SU-DHL-6 (cell line): ENCODE measurements at regions not wholly inside any gene's neighbourhood (a gene's known extent, or its start where the extent isn't known, plus 50 kb on each side); places are given as distances from the start of the nearest gene placed in this dataset.

Source experiments
- H2AFZ ChIP-seq: fragments of 200-600 bp; sonication (generic); 2 replicates; pipeline ENCODE4 v1.6.1; 2014; ENCODE audit warnings: low read depth, mild to moderate bottlenecking, moderate library complexity, mixed read lengths, antibody characterized with exemption, low read length; ENCODE audit not compliant: severe bottlenecking
- H3F3A ChIP-seq: fragments of 200-600 bp; shearing (Covaris generic); 2 replicates; pipeline ENCODE4 v1.6.0; 2016; ENCODE audit warnings: antibody characterized with exemption, mild to moderate bottlenecking; ENCODE audit not compliant: insufficient read depth
- H3K27ac ChIP-seq: fragments of 200-600 bp; sonication (generic); 2 replicates; pipeline ENCODE4 v1.5.1; 2016; ENCODE audit warnings: low read depth, mild to moderate bottlenecking, low read length, moderate library complexity, mixed read lengths
- H3K27me3 ChIP-seq: fragments of 200-600 bp; sonication (generic), shearing (Covaris generic); 2 replicates; pipeline ENCODE4 v1.6.0; 2014; ENCODE audit warnings: mild to moderate bottlenecking, low read length
- H3K36me3 ChIP-seq: fragments of 200-600 bp; sonication (generic); 2 replicates; pipeline ENCODE4 v1.6.1; 2014; ENCODE audit warnings: mild to moderate bottlenecking, low read length, mixed read lengths
- H3K4me2 ChIP-seq: fragments of 300-600, 200-600 bp; shearing (Covaris generic), sonication (generic); 2 replicates; pipeline ENCODE4 v1.6.0; 2014; ENCODE audit warnings: low read length, low read depth, mild to moderate bottlenecking; ENCODE audit not compliant: poor library complexity, severe bottlenecking
- H3K4me3 ChIP-seq: fragments of 200-600 bp; sonication (generic); 2 replicates; pipeline ENCODE4 v1.5.1; 2014; ENCODE audit warnings: antibody characterized with exemption, low read length, mild to moderate bottlenecking, mixed read lengths; ENCODE audit not compliant: insufficient read depth, poor library complexity, severe bottlenecking
- H3K79me2 ChIP-seq: fragments of 200-600 bp; sonication (generic); 2 replicates; pipeline ENCODE4 v1.6.1; 2014; ENCODE audit warnings: mild to moderate bottlenecking, low read length, moderate library complexity; ENCODE audit not compliant: insufficient read depth
- H3K9ac ChIP-seq: fragments of 200-600 bp; sonication (generic); 2 replicates; pipeline ENCODE4 v1.7.0; 2014; ENCODE audit warnings: mild to moderate bottlenecking, low read length
- H3K9me2 ChIP-seq: fragments of 200-600 bp; sonication (generic); replicated peaks from 2 replicates; pipeline ENCODE4 v1.6.1; 2014; ENCODE audit warnings: low read length; ENCODE audit not compliant: insufficient read depth
- H3K9me3 ChIP-seq: fragments of 200-600 bp; sonication (generic); 2 replicates; pipeline ENCODE4 v1.6.1; 2014; ENCODE audit warnings: low read length, mixed read lengths; ENCODE audit not compliant: insufficient read depth
- H4K20me1 ChIP-seq: fragments of 200-600 bp; sonication (generic); 2 replicates; pipeline ENCODE4 v1.6.1; 2014; ENCODE audit warnings: low read depth, mild to moderate bottlenecking, antibody characterized with exemption, low read length, moderate library complexity, mixed read lengths
- CTCF ChIP-seq: fragments of 200-600 bp; sonication (generic); IDR thresholded peaks from one replicate; pipeline ENCODE4 v1.5.1; 2017; ENCODE audit warnings: antibody characterized with exemption, mild to moderate bottlenecking, low read length, moderate library complexity; ENCODE audit not compliant: insufficient read depth, poor library complexity, severe bottlenecking
- EZH2phosphoT487 ChIP-seq: fragments of 200-600 bp; sonication (generic), shearing (Covaris generic); conservative IDR thresholded peaks from 2 replicates; pipeline ENCODE4 v1.6.1; 2018; ENCODE audit warnings: mild to moderate bottlenecking, antibody characterized with exemption, low read length, moderate library complexity, mixed read lengths

DNA sequence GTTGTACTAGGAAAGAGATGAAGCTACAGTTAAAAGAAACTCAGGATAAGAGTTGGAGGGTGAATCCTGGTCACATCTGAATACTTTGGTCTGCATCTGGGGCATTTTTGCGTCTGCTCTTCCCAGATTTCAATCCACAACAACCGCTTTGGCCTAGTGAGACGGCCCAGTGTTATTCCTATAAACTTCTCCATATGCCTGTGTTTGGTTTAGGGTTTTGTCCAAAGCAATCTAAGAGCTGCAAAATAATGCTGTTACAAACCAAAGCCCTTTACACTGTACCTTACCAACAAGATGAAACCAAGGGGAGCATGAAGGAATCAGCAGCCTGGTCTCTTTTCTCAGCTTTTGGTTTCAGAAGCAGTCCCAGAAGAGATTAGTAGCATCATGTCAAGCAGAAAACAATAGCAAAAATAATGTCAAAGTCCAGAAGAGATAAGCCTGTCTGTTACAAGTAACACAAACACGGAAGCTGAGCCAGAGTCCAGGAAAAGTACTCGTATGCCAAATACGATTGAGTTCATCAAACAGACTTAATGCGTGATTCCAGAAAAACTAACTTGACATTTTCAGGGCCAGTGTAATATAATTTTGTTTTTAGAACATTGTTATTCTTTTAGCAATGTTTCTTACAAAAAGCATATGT lies 379.9 kb upstream of the ACO1 start:
- Histone ChIP-seq H3K9me2 (0 out of 2 replicates have a peak, but pooled peaks cover 3% of the 10 kb centered on the region), H2AFZ (no peak overlapping the region), H3F3A (no peaks in the 10 kb centered on the region), H3K79me2 (no peaks in the 10 kb centered on the region), H3K27me3 (no peaks in the 10 kb centered on the region), H3K36me3 (no peaks in the 10 kb centered on the region), H4K20me1 (no peaks in the 10 kb centered on the region), H3K4me2 (no peak overlapping the region), H3K9me3 (no peaks in the 10 kb centered on the region), H3K9ac (no peak overlapping the region), H3K27ac (no peak overlapping the region), H3K4me3 (no peak overlapping the region)
- TF ChIP-seq EZH2phosphoT487, result no peak
- TF ChIP-seq CTCF, result no peak

DNA sequence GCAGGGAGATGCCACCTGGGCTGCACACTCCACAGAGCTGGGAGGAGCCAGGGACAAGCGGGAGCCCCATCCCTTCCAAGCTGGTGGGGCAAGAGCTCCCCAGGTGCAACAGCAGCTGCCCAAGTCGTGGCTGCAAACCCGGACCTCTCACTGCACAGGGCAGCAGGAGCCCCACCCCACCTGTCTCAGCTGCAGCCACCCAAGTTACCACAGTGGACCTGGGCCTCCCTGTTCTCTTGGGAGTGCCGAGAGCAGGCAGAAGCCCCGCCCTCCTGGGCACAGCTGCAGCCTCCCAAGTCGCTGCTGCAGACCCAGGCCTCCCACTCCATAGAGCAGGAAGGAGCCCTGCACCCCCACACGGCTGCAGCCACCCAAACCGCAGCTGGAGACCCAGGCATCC lies 374.1 kb upstream of the ACO1 start:
- no peaks in the 10 kb centered on the region for H3F3A ChIP-seq
- no peaks in the 10 kb centered on the region for H4K20me1 ChIP-seq
- TF ChIP-seq EZH2phosphoT487 (no peak), CTCF (no peak)
- H3K36me3 ChIP-seq, result no peaks in the 10 kb centered on the region
- H3K27ac ChIP-seq, result no peak overlapping the region
- no peaks in the 10 kb centered on the region for H3K9me2 ChIP-seq
- no peaks in the 10 kb centered on the region for H3K79me2 ChIP-seq
- H3K9ac ChIP-seq, result no peak overlapping the region
- H3K27me3 ChIP-seq, result no peaks in the 10 kb centered on the region
- no peak overlapping the region for H3K4me3 ChIP-seq
- no peak overlapping the region for H3K4me2 ChIP-seq
- H2AFZ ChIP-seq, result no peak overlapping the region
- no peaks in the 10 kb centered on the region for H3K9me3 ChIP-seq

GRCh38 chr9:32011049-32011448 lies 373.4 kb upstream of the ACO1 start:
- Histone ChIP-seq H2AFZ (no peak overlapping the region), H4K20me1 (no peaks in the 10 kb centered on the region), H3K4me2 (no peak overlapping the region), H3K9ac (no peak overlapping the region), H3F3A (no peaks in the 10 kb centered on the region), H3K4me3 (no peak overlapping the region), H3K27me3 (no peaks in the 10 kb centered on the region), H3K9me2 (no peaks in the 10 kb centered on the region), H3K36me3 (no peaks in the 10 kb centered on the region), H3K9me3 (no peaks in the 10 kb centered on the region), H3K79me2 (no peaks in the 10 kb centered on the region), H3K27ac (no peak overlapping the region)
- TF ChIP-seq CTCF (no peak), EZH2phosphoT487 (no peak)
